Thyroid gland (tissue), 4 donors: ENCODE measurements at regions not wholly inside any gene's neighbourhood (a gene's known extent, or its start where the extent isn't known, plus 50 kb on each side); places are given as distances from the start of the nearest gene placed in this dataset.

Experiments used
- POLR2A ChIP-seq, 2 donors: fragments of 450-650 bp; IDR thresholded peaks; one replicate each; pipeline ENCODE4 v1.6.1; 2017; ENCODE audit warnings: antibody characterized with exemption in 2 of 2, mild to moderate bottlenecking in 2 of 2, moderate library complexity in 1 of 2
- TF ChIP-seq, protein P1 (sequence below), 6 experiments: fragments of 200-600 bp in 3 of 6; fragments of 450-650 bp in 3 of 6; sonication (generic) in 3 of 6; IDR thresholded peaks; one replicate each; pipeline ENCODE4 v1.5.1; 2016 to 2019; ENCODE audit warnings: antibody characterized with exemption in 6 of 6, mild to moderate bottlenecking in 2 of 6, inconsistent platforms in 1 of 6, moderate library complexity in 1 of 6

DNA sequence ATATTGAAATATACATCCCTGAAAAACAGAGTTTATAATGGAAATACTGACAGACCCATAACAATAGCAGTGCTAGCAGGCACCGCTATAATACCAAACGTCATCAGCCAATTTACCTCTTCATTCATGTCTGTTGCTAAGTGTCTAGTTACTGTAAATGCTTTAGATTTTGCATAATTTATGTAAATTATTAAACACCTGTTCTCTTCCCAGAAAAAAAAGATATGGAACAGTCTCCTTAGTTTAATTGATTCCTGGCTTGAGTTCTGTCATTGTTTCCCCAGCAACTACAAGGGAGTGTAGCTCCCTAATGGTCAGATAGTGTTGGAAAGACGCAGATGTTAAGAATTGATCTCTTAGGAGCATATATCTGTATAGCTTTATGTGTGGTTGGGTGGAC, 817.9 kb upstream of the ADGRL2 start:
- TF ChIP-seq, protein P1, sequence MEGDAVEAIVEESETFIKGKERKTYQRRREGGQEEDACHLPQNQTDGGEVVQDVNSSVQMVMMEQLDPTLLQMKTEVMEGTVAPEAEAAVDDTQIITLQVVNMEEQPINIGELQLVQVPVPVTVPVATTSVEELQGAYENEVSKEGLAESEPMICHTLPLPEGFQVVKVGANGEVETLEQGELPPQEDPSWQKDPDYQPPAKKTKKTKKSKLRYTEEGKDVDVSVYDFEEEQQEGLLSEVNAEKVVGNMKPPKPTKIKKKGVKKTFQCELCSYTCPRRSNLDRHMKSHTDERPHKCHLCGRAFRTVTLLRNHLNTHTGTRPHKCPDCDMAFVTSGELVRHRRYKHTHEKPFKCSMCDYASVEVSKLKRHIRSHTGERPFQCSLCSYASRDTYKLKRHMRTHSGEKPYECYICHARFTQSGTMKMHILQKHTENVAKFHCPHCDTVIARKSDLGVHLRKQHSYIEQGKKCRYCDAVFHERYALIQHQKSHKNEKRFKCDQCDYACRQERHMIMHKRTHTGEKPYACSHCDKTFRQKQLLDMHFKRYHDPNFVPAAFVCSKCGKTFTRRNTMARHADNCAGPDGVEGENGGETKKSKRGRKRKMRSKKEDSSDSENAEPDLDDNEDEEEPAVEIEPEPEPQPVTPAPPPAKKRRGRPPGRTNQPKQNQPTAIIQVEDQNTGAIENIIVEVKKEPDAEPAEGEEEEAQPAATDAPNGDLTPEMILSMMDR (IDR thresholded peaks at IDR 0.05), result no peak
- TF ChIP-seq POLR2A (IDR thresholded peaks at IDR 0.05), result no peak
